ENCODE measurements at regions not wholly inside any gene's neighbourhood (a gene's known extent, or its start where the extent isn't known, plus 50 kb on each side); places are given as distances from the start of the nearest gene placed in this dataset.

- Histone ChIP-seq H3K4me3 (ENCODE audit: insufficient read depth in 1 of 2, low read depth in 1 of 2, low read length in 2 of 2) (no peak overlapping the region), H2AFZ (ENCODE audit: low read depth, low read length) (no peak overlapping the region), H3K9ac (ENCODE audit: low read length) (no peak overlapping the region), H3K23ac (ENCODE audit: low read length in 2 of 2) (no peak overlapping the region), H4K91ac (ENCODE audit: low read length) (no peak overlapping the region), H3K27ac (ENCODE audit: low read length, poor library complexity, severe bottlenecking) (no peak overlapping the region), H3K4me1 (ENCODE audit: control insufficient read depth, insufficient read depth, low read depth, low read length) (no peaks in the 10 kb centered on the region), H2BK120ac (ENCODE audit: low read depth, low read length) (no peak overlapping the region), H3K14ac (ENCODE audit: low read length in 2 of 2) (no peak overlapping the region), H2BK15ac (ENCODE audit: low read depth, poor library complexity, severe bottlenecking) (no peak overlapping the region), H2AK5ac (ENCODE audit: low read length, severe bottlenecking) (no peak overlapping the region), H3K4ac (ENCODE audit: low read depth in 1 of 2, low read length in 2 of 2) (no peak overlapping the region), H2BK5ac (ENCODE audit: low read depth, low read length, poor library complexity, severe bottlenecking) (no peak overlapping the region), H3K27me3 (ENCODE audit: control insufficient read depth in 1 of 2, insufficient read depth in 1 of 2, low read length in 2 of 2) (no peaks in the 10 kb centered on the region), H3K18ac (ENCODE audit: low read depth in 1 of 2, low read length in 2 of 2) (no peak overlapping the region), H4K8ac (ENCODE audit: low read length) (no peak overlapping the region), H3K4me2 (ENCODE audit: low read length, poor library complexity, severe bottlenecking) (no peak overlapping the region), H3K36me3 (ENCODE audit: control insufficient read depth in 1 of 2, insufficient read depth in 2 of 2, low read depth in 1 of 2, low read length in 2 of 2) (no peaks in the 10 kb centered on the region), H2BK12ac (ENCODE audit: low read length in 2 of 2) (no peak overlapping the region), H3K79me1 (replicated peaks; ENCODE audit: low read length, poor library complexity, severe bottlenecking) (no peaks in the 10 kb centered on the region), H3K9me3 (ENCODE audit: control insufficient read depth, low read length) (no peaks in the 10 kb centered on the region)
- DNase-seq = no peak
- no CpG with 5 or more reads among the region's 1 CpG for WGBS
These were observed 96.6 kb downstream of the KIF2B start for GRCh38 chr17:53919356-53919755.

GRCh38 chr17:53924530-53925455 is 102.1 kb downstream of the KIF2B start:
- Histone ChIP-seq H3K79me1 (replicated peaks; ENCODE audit: low read length, poor library complexity, severe bottlenecking) (no peaks in the 10 kb centered on the region), H3K23ac (ENCODE audit: low read length in 2 of 2) (no peak overlapping the region), H2BK5ac (ENCODE audit: low read depth, low read length, poor library complexity, severe bottlenecking) (no peak overlapping the region), H3K4me3 (ENCODE audit: insufficient read depth in 1 of 2, low read depth in 1 of 2, low read length in 2 of 2) (no peak overlapping the region), H3K4me1 (ENCODE audit: control insufficient read depth, insufficient read depth, low read depth, low read length) (no peaks in the 10 kb centered on the region), H3K14ac (ENCODE audit: low read length in 2 of 2) (no peak overlapping the region), H3K9ac (ENCODE audit: low read length) (no peak overlapping the region), H3K18ac (ENCODE audit: low read depth in 1 of 2, low read length in 2 of 2) (no peak overlapping the region), H3K36me3 (ENCODE audit: control insufficient read depth in 1 of 2, insufficient read depth in 2 of 2, low read depth in 1 of 2, low read length in 2 of 2) (no peaks in the 10 kb centered on the region), H2BK12ac (ENCODE audit: low read length in 2 of 2) (no peak overlapping the region), H2BK15ac (ENCODE audit: low read depth, poor library complexity, severe bottlenecking) (no peak overlapping the region), H3K27me3 (ENCODE audit: control insufficient read depth in 1 of 2, insufficient read depth in 1 of 2, low read length in 2 of 2) (no peaks in the 10 kb centered on the region), H4K8ac (ENCODE audit: low read length) (no peak overlapping the region), H2AK5ac (ENCODE audit: low read length, severe bottlenecking) (no peak overlapping the region), H2AFZ (ENCODE audit: low read depth, low read length) (no peak overlapping the region), H3K27ac (ENCODE audit: low read length, poor library complexity, severe bottlenecking) (no peak overlapping the region), H4K91ac (ENCODE audit: low read length) (no peak overlapping the region), H2BK120ac (ENCODE audit: low read depth, low read length) (no peak overlapping the region), H3K4ac (ENCODE audit: low read depth in 1 of 2, low read length in 2 of 2) (no peak overlapping the region), H3K9me3 (ENCODE audit: control insufficient read depth, low read length) (peaks cover 4% of the 10 kb centered on the region), H3K4me2 (ENCODE audit: low read length, poor library complexity, severe bottlenecking) (no peak overlapping the region)
- DNase-seq = no peak
- WGBS = 54% methylated on average over 3 of the region's 4 CpGs

- Histone ChIP-seq H3K4me3 (ENCODE audit: insufficient read depth in 1 of 2, low read depth in 1 of 2, low read length in 2 of 2) (no peak overlapping the region), H2BK5ac (ENCODE audit: low read depth, low read length, poor library complexity, severe bottlenecking) (no peak overlapping the region), H3K79me1 (replicated peaks; ENCODE audit: low read length, poor library complexity, severe bottlenecking) (no peaks in the 10 kb centered on the region), H4K8ac (ENCODE audit: low read length) (no peak overlapping the region), H3K9ac (ENCODE audit: low read length) (no peak overlapping the region), H2BK12ac (ENCODE audit: low read length in 2 of 2) (no peak overlapping the region), H2AFZ (ENCODE audit: low read depth, low read length) (no peak overlapping the region), H3K4ac (ENCODE audit: low read depth in 1 of 2, low read length in 2 of 2) (no peak overlapping the region), H2BK15ac (ENCODE audit: low read depth, poor library complexity, severe bottlenecking) (no peak overlapping the region), H4K91ac (ENCODE audit: low read length) (no peak overlapping the region), H3K18ac (ENCODE audit: low read depth in 1 of 2, low read length in 2 of 2) (no peak overlapping the region), H2BK120ac (ENCODE audit: low read depth, low read length) (no peak overlapping the region), H3K36me3 (ENCODE audit: control insufficient read depth in 1 of 2, insufficient read depth in 2 of 2, low read depth in 1 of 2, low read length in 2 of 2) (no peaks in the 10 kb centered on the region), H3K27ac (ENCODE audit: low read length, poor library complexity, severe bottlenecking) (no peak overlapping the region), H2AK5ac (ENCODE audit: low read length, severe bottlenecking) (no peak overlapping the region), H3K9me3 (ENCODE audit: control insufficient read depth, low read length) (peaks cover 15% of the 10 kb centered on the region), H3K14ac (ENCODE audit: low read length in 2 of 2) (no peak overlapping the region), H3K27me3 (ENCODE audit: control insufficient read depth in 1 of 2, insufficient read depth in 1 of 2, low read length in 2 of 2) (no peaks in the 10 kb centered on the region), H3K4me1 (ENCODE audit: control insufficient read depth, insufficient read depth, low read depth, low read length) (no peaks in the 10 kb centered on the region), H3K4me2 (ENCODE audit: low read length, poor library complexity, severe bottlenecking) (no peak overlapping the region), H3K23ac (ENCODE audit: low read length in 2 of 2) (no peak overlapping the region)
- DNase-seq = no peak
- WGBS = 33% methylated on average over 2 of the region's 2 CpGs
These were observed 109.7 kb downstream of the KIF2B start for GRCh38 chr17:53932386-53932785.

- H3K4me2 ChIP-seq (ENCODE audit: low read length, poor library complexity, severe bottlenecking) = no peak overlapping the region
- H3K18ac ChIP-seq (ENCODE audit: low read depth in 1 of 2, low read length in 2 of 2) = no peak overlapping the region
- WGBS = 17% methylated on average over 1 of the region's 2 CpGs
These were observed 112.2 kb downstream of the KIF2B start for GRCh38 chr17:53934931-53935330.

More at GRCh38 chr17:53934931-53935330, 112.2 kb downstream of the KIF2B start:
- Histone ChIP-seq H3K9me3 (ENCODE audit: control insufficient read depth, low read length) (peaks cover 15% of the 10 kb centered on the region), H3K4me1 (ENCODE audit: control insufficient read depth, insufficient read depth, low read depth, low read length) (no peaks in the 10 kb centered on the region), H3K14ac (ENCODE audit: low read length in 2 of 2) (no peak overlapping the region), H2BK120ac (ENCODE audit: low read depth, low read length) (no peak overlapping the region), H3K4ac (ENCODE audit: low read depth in 1 of 2, low read length in 2 of 2) (no peak overlapping the region), H3K27me3 (ENCODE audit: control insufficient read depth in 1 of 2, insufficient read depth in 1 of 2, low read length in 2 of 2) (no peaks in the 10 kb centered on the region), H4K8ac (ENCODE audit: low read length) (no peak overlapping the region), H2BK15ac (ENCODE audit: low read depth, poor library complexity, severe bottlenecking) (no peak overlapping the region), H2AK5ac (ENCODE audit: low read length, severe bottlenecking) (no peak overlapping the region), H3K79me1 (replicated peaks; ENCODE audit: low read length, poor library complexity, severe bottlenecking) (no peaks in the 10 kb centered on the region), H3K9ac (ENCODE audit: low read length) (no peak overlapping the region), H3K23ac (ENCODE audit: low read length in 2 of 2) (no peak overlapping the region), H2BK5ac (ENCODE audit: low read depth, low read length, poor library complexity, severe bottlenecking) (no peak overlapping the region), H2AFZ (ENCODE audit: low read depth, low read length) (no peak overlapping the region), H4K91ac (ENCODE audit: low read length) (no peak overlapping the region), H3K27ac (ENCODE audit: low read length, poor library complexity, severe bottlenecking) (no peak overlapping the region), H3K4me3 (ENCODE audit: insufficient read depth in 1 of 2, low read depth in 1 of 2, low read length in 2 of 2) (peak overlapping the region in 1 of 2 experiments; percentile 37), H2BK12ac (ENCODE audit: low read length in 2 of 2) (no peak overlapping the region), H3K36me3 (ENCODE audit: control insufficient read depth in 1 of 2, insufficient read depth in 2 of 2, low read depth in 1 of 2, low read length in 2 of 2) (no peaks in the 10 kb centered on the region)
- DNase-seq = no peak
